GM23338 (cell line): ENCODE measurements at regions not wholly inside any gene's neighbourhood (a gene's known extent, or its start where the extent isn't known, plus 50 kb on each side); places are given as distances from the start of the nearest gene placed in this dataset.
A peak's percentile ranks its signal among the peaks of the same experiment; 100 is the strongest.

Source experiments
- ZNF331 ChIP-seq: fragments of 250-450 bp; sonication (Bioruptor Pico); IDR thresholded peaks from 2 replicates; pipeline ENCODE4 v1.5.0; 2020; ENCODE audit warnings: low read depth, mild to moderate bottlenecking, moderate library complexity
- TF ChIP-seq, protein P1 (sequence below), 2 experiments: fragments of 200-600 bp in 1 of 2; sonication (generic) in 1 of 2; conservative IDR thresholded peaks; 2 replicates each; pipeline versions ENCODE4 v1.5.1 to v1.6.1; 2016 to 2017; ENCODE audit warnings: antibody characterized with exemption in 2 of 2, low read depth in 2 of 2, mild to moderate bottlenecking in 2 of 2, moderate library complexity in 1 of 2

DNA sequence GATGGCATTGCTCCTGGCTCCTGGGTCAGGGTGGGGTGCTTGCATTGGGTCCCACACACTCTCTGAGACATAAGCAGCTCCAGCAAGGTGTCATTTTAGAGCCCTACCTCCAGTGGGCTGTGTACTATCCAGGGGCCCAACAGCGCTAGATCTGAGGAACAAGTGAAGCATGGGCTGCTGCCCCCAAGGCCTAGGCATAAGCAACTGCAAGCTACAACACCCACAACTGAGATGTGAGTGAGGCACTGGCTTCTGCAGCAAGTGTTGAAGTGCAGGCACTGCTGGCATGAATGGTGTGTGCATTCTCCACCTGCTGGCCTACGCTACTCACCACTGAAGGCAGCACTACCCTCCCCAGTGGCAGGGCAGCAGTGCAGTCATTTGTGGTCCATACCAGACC, 81.0 kb upstream of the STK39 start:
- no peak for TF ChIP-seq ZNF331 (CRISPR knock-in tag)
- TF ChIP-seq, protein P1, sequence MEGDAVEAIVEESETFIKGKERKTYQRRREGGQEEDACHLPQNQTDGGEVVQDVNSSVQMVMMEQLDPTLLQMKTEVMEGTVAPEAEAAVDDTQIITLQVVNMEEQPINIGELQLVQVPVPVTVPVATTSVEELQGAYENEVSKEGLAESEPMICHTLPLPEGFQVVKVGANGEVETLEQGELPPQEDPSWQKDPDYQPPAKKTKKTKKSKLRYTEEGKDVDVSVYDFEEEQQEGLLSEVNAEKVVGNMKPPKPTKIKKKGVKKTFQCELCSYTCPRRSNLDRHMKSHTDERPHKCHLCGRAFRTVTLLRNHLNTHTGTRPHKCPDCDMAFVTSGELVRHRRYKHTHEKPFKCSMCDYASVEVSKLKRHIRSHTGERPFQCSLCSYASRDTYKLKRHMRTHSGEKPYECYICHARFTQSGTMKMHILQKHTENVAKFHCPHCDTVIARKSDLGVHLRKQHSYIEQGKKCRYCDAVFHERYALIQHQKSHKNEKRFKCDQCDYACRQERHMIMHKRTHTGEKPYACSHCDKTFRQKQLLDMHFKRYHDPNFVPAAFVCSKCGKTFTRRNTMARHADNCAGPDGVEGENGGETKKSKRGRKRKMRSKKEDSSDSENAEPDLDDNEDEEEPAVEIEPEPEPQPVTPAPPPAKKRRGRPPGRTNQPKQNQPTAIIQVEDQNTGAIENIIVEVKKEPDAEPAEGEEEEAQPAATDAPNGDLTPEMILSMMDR (conservative IDR thresholded peaks at IDR 0.05; ENCODE audit: low read depth in 2 of 2): peak; percentile 44 to 70
